ENCODE measurements at regions not wholly inside any gene's neighbourhood (a gene's known extent, or its start where the extent isn't known, plus 50 kb on each side); places are given as distances from the start of the nearest gene placed in this dataset.

DNA sequence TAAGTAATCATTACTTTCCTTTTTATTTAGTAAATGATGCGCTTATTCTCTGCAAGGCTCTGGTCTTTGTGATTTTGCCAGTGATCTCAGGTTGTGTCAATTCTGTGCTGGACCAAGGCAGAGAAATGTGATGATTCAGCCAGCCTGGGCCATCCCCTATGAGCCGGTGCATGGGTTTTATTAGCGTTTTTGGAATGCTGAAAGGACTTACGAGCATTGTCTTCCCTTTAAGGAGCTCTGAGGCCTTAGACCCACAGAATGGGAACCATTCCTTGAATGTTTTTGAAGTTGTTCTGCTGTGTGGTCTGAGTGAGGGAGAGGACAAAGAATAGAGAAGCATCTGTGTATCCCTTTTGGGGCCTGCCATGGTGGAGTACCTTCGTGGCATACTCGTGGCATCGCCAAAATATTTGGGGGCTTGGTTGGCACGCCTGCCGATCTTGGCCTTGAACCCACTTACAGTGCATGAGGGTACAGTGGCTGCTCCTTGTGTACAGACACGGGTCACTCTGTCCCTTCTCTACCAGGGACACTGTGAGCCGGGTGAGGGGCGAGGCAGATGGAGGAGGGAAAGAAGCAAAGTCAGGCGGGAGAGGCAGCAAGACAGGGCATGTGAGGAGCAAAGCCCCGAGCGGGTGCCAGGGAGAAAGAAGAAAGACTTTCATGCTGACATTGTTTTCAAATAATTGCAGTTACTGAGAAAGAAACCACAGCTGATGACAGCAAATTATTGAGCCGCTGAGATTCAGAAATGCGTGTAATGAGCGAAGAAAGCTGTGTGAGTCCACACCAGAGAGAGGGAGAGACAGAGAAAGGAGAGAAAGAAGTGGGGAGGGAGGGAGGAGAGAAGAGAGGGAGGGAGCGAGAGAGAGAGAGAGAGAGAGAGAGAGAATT, 269.4 kb upstream of the RGMA start:
- TF ChIP-seq, protein P1, sequence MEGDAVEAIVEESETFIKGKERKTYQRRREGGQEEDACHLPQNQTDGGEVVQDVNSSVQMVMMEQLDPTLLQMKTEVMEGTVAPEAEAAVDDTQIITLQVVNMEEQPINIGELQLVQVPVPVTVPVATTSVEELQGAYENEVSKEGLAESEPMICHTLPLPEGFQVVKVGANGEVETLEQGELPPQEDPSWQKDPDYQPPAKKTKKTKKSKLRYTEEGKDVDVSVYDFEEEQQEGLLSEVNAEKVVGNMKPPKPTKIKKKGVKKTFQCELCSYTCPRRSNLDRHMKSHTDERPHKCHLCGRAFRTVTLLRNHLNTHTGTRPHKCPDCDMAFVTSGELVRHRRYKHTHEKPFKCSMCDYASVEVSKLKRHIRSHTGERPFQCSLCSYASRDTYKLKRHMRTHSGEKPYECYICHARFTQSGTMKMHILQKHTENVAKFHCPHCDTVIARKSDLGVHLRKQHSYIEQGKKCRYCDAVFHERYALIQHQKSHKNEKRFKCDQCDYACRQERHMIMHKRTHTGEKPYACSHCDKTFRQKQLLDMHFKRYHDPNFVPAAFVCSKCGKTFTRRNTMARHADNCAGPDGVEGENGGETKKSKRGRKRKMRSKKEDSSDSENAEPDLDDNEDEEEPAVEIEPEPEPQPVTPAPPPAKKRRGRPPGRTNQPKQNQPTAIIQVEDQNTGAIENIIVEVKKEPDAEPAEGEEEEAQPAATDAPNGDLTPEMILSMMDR (IDR thresholded peaks at IDR 0.05), result no peak
- no peak for TF ChIP-seq POLR2A (IDR thresholded peaks at IDR 0.05)
